GM04503 (cell line): ENCODE measurements at regions not wholly inside any gene's neighbourhood (a gene's known extent, or its start where the extent isn't known, plus 50 kb on each side); places are given as distances from the start of the nearest gene placed in this dataset.
"Not testable (repeated sequence)": the region's sequence is repeated elsewhere in the genome, so short reads cannot be mapped to it uniquely, and the experiment has no call there.

ENCODE experiments used
- DNase-seq: peaks from one replicate; pipeline ENCODE4 v3.0.0-alpha.2; 2012; ENCODE audit warnings: low read depth

DNA sequence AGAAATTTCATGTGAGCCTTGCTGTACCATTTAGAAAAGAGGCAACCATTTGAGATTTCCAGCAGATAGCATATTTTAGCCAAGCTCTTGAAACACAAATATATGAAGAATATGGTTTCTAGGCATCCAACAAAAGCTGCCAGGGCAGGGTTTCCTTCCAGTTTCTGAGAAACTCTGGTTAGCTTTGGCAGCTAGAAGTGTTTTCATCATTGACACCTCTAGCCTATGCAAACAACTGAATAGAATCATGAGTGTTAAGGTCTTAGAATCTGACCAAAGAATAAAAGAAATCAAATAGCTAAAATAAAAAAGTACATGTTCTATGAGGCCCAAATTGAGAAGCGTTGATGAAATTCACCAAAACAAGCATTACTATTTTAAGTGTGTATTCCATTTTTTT is 188.1 kb downstream of the TMEM167A start:
- no peak for DNase-seq

DNA sequence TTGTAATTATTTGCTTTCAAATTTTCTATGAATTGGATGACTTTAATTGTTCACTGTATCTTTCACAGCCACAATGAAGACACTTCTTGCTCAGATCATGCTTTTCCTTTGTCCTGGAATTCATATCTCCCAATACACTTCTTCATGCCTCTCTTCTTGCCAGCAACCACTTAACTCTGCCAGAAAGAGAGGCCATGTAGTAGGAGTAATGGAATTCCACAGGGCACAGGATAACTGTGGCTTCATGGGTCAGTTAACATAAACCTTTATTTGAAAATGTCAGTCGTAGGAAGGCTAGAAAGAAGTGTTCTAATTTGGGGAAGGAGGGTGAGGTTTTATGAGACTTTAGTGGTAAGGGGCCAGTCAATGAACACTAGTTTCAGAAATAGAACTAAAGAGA is 190.3 kb downstream of the TMEM167A start:
- no peak for DNase-seq

DNA sequence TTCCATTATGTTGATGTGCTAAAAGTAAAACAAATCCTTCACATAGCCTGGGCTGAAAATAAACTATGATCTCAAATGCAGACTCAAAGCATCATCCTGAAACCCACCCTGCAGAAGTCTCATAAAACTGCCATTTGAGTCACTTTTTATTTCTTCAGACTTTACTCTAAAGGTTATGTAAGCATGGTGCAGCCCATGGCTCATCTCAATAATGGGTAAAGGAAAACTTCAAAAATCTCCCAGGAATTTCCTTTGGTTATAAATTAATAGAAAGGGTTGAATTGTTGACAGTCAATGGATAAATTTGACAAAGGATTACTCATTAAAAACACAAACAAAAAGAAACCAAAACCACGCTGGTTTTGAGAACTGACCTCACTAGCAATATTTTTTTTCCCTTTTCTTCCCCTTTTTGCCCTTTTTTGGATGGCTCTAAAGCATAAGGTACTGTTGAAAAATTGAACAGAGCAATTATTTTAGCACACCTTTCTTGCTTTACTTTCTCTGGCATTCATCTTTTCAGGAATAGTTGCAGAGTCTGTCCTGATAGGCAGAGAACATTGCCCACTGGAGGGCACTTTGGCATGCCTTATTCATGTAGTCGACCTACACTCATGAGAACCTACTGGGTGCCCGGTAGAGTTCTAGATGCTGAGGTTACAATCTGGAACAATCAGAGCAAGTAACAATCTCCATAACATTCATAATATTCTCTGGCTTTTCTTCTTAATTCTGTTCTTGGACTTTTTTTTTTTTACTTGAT is 191.4 kb downstream of the TMEM167A start:
- no peak for DNase-seq

DNA sequence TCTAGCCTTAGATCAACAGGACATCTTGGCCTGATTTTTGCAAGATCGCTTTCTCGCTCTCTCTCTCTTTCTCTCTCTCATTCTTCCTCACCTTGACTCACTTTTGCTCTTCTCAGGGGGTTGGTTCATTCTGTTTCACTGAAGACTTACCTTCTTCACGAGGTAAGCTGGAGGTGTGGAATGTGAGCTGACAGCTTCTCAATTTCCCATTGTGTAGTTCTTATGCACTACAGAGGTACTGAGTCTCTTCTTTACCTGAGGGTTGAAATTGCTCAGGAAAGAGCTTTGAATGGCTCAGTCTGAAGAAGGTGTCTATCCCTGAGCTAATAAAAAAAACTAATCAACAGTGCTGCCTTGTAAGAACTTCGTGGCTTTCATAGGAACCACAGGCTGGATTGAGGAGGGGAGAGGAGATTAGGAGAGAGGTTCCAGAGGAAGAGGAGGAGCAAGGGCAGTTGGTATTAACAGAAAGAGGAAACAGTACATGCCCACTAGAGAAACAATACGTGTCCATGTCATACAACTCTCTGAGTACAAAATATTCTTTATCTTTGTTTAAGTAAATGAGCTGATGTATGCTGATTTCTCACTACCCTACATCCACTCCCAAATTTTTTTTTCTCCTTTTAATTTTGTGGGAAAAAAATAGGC is 192.2 kb downstream of the TMEM167A start:
- DNase-seq: no peak

DNA sequence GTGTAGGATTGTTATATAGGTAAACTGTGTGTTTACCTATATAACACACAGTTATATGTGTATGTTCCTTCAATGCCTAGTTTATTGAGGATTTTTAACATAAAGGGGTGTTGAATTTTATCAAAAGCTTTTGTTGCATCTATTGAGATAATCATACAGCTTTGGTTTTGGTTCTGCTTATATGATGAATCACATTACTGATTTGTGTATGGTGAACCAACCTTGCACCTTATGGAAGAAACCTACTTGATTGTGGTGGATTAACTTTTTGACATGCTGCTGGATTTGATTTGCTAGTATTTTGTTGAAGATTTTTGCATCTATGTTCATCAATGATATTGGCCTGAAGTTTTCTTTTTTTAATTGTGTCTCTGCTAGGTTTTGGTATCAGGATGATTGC is 194.9 kb downstream of the TMEM167A start:
- DNase-seq: no peak

DNA sequence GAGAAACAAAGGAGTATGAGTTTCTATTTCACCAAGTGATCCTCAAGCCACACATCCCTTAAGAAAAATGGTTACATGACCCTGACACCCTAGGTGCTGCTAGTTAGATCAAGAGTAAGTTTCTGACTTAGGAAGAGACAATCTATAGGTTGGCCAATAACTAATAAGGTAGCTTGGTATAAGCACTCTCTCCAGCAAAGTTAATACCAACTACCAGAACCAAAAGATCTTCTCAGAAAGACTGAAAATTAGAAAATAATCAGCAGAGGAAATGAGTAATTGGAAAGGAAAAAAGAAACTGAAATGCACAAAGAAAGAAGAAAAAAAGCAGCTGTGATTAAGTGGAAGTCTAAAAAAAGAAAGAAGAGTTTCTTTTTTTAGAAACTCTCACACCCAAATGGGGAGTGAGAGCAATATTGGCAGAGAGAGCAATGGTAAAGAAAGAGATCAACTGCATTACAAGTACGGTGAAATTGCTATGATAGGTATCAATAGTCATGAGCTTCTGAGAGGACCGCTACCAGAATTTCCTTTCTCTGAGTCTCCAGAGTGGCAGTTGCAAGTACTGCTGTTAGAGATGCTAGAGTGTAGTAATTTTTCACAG is 195.5 kb downstream of the TMEM167A start:
- no peak for DNase-seq

DNA sequence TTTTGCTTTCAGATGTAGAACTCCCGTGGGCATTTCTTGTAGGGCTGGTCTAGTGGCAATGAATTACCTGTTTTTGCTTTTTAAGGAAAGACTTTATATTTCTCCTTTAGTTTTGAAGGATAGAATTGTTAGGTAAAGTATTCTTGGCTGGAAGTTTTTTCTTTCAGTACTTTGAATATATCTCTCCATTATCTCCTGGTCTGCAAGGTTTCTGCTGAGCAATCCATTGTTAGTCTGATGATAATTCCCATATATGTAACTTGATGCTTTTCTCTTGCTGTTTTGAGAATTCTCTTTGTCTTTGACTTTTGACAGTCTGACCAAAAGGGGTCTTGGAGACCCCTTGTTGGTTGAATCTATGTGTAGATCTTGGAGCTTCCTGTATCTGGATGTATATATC is 198.1 kb downstream of the TMEM167A start:
- DNase-seq: no peak

DNA sequence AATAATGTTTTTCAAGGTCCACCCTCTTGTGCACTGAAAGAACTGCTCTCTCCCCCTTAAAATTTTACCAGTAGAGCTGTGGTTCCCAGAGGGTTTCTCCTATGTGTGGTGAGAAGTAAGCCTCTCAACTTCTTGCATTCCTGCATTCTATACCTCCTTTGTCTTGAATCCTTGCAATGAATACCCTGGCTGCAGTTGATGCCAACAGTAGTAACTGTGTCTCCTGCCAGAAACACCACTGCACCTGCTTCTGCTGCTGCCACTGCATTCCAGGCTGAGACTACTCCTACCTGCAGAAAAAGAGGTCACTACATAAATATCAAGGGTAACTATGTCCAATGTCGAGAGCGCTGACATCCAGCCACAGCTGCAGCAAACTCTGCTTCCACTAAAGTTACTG is 203.7 kb downstream of the TMEM167A start:
- DNase-seq: no peak

DNA sequence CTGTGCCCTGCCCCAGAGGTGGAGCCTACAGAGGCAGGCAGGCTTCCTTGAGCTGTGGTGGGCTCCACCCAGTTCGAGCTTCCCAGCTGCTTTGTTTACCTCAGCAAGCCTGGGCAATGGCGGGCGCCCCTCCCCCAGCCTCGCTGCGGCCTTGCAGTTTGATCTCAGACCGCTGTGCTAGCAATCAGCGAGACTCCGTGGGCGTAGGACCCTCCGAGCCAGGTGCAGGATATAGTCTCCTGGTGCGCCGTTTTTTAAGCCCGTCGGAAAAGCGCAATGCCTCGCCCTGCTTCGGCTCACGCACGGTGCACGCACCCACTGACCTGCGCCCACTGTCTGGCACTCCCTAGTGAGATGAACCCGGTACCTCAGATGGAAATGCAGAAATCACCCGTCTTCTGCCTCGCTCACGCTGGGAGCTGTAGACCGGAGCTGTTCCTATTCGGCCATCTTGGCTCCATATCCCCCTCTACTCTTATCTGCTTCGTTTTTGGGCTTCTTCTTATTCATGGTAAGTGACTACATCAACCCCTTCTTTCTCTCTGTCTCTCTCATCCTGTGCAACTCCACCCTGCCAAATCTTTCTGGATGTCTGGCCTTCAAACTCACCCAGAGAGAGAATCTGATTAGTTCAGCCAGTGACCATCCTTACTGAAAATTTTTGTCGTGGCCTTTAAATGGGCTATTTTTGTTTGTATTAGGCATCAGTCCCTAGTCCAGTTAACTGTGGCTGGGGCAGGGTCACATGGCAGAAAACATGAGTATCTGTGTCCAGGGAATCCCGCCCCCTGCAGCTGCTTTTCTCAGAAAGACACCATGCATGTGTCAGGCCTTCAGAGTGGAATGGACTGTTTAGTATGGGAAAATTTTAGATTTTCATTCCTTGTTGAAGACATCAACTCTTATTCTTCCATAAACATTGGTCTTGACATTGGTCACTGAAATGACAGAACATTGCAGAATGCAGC is 204.6 kb downstream of the TMEM167A start:
- not testable (repeated sequence) for DNase-seq

DNA sequence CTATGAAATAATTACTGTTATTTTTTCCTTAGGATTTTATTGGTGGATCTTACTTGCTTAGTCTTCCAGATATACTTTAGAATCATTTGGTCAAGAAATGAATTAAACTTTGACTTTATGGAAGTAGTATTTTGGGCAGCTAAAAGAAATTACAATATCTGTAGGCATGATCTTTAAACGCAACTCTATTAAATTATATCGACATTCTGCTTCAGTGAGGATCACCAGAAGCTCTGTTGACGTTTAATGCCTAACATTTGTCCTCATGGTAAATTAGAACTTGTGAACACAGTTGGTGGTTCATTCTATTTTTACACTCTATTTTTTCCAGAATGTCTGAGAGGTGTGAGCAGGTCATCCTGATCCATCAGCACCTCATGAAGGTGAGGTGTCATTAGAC is 211.6 kb downstream of the TMEM167A start:
- DNase-seq: no peak

DNA sequence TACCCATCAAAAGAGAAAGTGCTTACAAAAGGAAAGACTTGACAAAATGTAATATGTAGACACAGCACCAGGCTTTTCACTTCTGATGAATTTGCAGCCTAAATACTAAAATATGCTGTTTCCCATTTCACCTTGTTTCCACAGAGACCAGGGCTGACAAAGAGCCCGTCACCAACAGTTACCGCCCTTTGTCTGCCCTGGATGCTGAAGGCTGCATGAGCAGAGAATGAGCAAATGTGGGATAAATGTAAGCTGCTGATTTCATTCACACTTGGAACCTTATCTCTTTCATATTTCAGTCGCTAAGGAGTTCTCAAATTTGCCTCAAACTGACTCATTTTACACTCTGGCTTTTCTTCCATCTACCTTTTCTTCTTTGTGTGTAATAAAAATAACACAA is 213.9 kb downstream of the TMEM167A start:
- DNase-seq: no peak

DNA sequence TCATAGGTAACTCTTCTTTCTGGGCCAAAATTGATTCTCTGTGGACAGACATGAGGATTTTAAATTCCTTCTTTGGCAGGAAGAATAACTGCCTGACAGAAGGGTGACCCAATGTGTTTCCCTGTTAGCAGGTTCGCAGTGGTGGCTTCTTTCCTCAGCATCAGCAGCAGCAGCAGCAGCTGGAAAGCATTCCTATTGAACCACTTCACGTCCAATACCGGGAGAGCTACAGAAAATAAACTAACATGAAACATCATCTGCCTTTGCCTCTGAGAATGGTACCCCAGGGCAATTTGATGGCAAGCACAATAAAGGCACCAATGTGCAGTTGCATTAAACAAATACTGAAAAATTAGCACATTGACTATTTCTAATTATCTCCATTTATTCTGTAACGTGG is 214.5 kb downstream of the TMEM167A start:
- no peak for DNase-seq

DNA sequence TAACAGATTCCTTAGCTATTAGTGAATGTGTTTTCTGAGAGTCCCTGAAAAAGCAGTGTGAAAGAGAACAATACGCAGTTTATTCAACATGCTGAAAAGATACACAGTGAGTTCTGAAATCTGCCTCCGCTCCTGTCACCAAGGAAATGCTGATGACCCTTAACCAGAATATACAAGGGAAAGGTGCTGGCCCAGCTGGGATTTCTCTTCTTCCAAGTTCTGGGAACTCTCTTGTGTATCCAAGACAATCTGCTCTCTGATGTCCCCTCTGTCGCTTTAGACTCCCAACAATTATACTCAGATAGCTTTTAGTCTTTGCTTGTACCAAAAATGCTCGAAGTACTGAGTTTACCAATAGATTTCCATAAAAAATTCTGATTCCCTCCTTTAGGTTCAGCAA is 214.9 kb downstream of the TMEM167A start:
- DNase-seq: no peak

DNA sequence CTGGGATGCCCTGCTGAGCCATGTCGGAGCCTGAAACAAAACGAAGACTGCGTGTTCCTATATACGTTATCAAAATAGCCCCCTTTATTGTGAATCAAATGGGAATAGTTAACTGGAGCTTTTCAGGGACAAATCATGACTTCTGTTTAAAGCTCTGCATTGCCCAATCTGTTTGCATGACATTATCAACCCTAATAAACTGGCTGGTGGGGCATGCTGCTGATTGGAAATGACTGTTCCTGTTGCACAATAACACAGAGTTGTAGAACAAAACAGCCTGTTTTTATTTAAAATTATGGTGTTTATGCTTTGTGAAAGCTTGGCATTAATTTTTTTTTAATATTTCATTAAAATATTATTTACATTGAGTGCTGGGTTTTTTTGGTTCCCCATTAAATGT is 215.5 kb downstream of the TMEM167A start:
- DNase-seq: no peak

DNA sequence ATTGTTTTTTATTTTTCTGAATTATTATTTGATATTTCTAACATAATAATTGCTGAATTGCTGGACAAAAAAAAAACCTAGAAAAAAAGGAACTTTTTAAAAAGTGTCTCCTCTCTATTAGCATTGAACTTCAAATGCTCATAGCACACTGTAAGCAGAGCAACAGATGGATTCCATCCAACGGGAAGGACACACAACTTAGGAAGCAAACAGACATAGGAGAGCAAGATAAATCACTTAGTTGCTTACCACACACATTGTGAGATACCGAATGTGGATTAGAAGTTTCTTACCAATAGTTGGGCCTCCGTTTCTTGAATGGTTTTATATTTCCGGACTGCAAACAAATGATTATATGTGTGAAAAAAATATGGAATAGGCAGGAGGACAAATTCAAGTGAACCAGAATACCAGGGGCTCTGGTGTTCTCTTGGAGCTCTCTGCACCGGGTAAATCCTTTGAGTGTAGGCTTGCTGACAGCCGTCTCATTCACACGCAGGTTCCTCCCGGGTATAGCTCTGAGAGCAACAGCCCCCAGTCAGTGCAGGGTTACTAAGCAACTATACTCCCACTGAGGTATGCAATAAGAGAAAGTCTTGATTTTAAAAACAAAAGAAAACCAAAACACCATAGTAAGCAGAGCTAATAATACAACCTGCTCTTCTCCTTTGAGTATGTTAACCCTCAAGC is 217.6 kb downstream of the TMEM167A start:
- DNase-seq: no peak

DNA sequence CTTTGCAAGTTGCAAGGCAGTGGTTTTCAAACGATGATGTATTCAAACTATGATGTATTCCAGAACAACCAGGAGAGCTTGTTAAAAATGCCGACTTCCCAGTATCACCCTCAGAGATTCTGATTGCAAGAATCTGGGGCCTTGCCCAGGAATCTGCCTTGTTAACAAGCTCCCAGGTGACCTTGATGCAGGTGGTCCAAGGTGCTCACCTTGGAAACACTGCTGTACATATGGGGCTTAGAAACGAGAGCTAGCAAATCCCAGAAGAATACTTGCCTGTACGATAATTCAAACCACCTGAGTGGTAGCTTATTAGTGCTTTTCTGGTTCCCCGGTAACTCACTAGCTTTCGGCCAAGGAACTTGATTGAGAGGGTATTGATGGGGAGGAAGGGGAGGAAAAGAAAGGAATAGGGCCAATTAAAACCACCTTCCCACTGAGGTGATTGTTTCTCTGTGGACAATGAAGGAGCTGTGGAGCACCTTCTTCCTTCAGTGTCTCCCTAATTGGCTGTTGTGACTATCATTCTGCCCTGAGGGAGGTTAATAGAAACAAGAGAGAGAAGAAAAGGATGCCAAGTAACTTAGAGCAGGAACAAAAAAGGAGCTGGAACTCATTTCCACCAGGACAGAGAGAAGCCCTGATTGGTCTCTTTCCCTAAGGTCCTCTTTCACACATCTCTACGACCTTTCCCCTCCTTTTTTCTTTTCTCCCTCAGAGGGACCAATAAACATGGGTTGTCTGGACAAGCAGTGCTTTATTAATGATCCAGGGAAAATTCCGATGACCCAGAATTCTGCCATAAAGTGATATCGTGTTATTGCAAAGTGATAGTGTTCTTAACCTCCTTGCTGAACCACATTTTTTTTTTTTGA is 218.8 kb downstream of the TMEM167A start:
- no peak for DNase-seq

DNA sequence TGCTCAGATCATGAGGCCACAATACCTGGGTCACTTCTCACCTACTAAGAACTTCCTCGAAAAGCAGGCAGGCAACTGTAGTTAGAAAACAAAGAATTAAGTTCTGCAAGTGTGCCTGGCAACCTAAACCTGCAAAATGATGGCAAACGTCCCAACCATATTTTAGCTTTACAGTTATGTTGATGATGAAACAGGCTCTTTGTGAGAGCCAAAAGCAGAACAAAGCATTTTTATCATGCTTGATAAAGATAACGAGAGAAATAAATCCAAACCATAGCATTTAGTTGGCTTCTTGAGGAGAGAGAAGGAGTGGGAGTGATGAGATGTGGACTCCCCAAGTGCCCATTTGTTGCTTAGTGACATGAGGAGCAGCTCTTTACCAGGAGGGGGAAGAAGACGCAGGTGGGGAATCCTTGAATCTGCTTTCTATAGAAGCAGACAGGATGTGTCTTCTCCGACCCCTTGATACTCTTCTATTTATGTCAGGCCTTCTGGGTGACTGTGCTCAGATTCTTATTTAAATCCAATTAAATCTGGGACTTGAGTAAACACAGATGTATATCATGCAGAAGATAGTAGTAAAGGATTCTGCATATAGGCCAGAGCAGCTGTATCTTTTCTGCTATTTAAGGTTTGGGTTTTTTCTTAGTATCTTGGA is 221.2 kb downstream of the TMEM167A start:
- no peak for DNase-seq

DNA sequence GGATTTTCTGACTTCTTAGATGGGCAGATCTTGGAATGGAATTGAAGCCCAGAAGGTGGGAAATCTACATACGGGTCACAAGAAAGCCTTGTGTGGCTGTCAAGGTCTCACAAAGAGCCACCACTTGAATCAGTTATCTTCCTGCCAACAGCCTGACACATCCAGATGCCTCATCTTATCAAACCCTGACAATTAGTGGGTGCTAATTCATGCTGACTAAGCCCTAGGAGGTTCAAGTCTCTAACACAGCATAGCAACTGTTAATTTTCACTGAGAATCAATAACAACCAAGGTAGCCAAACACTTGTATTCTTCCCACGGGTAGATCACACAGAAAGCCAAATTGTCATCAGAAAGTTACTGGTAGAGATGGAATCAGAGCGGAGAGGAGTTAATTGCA is 222.2 kb downstream of the TMEM167A start:
- no peak for DNase-seq

DNA sequence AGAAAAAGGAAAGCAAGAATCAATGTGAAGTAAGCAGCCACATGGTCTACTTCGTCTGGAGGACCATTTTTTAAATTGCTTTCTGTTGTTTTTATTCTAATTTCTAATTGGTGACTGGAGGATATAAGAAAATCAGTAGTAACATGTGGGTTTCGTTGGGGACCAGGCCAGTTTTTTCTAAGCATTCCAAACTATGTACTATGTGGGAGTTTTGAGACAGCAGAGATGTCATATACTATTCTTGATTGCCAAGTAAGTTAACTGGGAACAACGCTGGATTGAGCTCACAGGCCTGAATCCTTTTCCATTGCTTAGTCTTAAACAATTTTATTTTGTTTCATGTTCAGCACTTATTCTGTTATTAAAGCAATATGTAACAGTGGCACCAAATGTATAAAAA is 225.7 kb downstream of the TMEM167A start:
- DNase-seq: no peak

DNA sequence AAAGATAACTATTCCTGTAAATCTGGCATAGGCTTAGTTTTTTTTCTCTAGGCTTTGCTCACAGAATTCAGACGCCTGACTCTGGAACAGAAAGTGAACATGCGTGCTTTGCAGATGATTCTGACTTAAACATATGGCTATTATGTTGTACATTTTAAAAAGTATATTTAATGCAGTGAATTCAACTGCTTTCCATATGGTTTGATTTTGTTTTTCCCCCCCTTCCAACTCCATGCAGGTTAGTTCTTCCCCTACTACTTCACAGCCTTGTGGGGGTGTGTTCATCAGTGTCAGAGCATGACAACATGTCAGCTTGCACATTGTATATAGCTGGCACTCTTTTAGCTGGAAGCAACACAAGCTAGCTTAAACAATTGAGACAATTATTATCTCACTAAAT is 226.8 kb downstream of the TMEM167A start:
- DNase-seq: no peak
